Endothelial cell of umbilical vein (primary cell): ENCODE measurements at regions not wholly inside any gene's neighbourhood (a gene's known extent, or its start where the extent isn't known, plus 50 kb on each side); places are given as distances from the start of the nearest gene placed in this dataset.

Experiments used
- BruUV-seq: library from RNA; stranded (reverse); fragments of 400-500 nt; replicated peaks from 2 replicates; lab custom pipeline; 2021; lab: Mats Ljungman, UMichigan
- CTCF ChIA-PET: fragments of 300-600, 350-600 bp; sonication (Branson Sonifier 250); formaldehyde crosslinking; loops from one replicate; lab custom pipeline; 2021; ENCODE audit warnings: antibody characterized with exemption, inconsistent platforms; lab: Charles Lee
- POLR2A ChIA-PET: fragments of 300-600, 350-600 bp; sonication (Branson Sonifier 250); formaldehyde crosslinking; loops from one replicate; lab custom pipeline; 2021; ENCODE audit warnings: antibody characterized with exemption, inconsistent platforms; lab: Charles Lee
- DNase-seq: peaks from one replicate; pipeline ENCODE4 v3.0.0-alpha.2; 2011; ENCODE audit warnings: low read depth, low spot score
- FAIRE-seq: peaks from 2 replicates; lab custom pipeline; 2011; peaks lifted over from hg19 to GRCh38; lab: Jason Lieb, UNC
- H2AFZ ChIP-seq: 2 replicates; pipeline ENCODE4 v1.6.0; 2012; ENCODE audit warnings: low read depth, low read length, control low read depth, inconsistent platforms
- H3K27ac ChIP-seq: 2 replicates; pipeline ENCODE4 v1.5.1; 2011; ENCODE audit warnings: low read depth, mild to moderate bottlenecking, control low read depth, low read length, moderate library complexity; ENCODE audit not compliant: insufficient read depth
- H3K27me3 ChIP-seq, 2 experiments: 2 replicates each; pipeline versions ENCODE4 v1.6.0 to v1.6.1; 2011; ENCODE audit warnings: low read length in 2 of 2, mixed read lengths in 1 of 2; ENCODE audit not compliant: control insufficient read depth in 2 of 2, insufficient read depth in 2 of 2
- H3K36me3 ChIP-seq, 2 experiments: 2 replicates in 1 of 2; 3 replicates in 1 of 2; pipeline ENCODE4 v1.5.1; 2011; ENCODE audit warnings: low read length in 2 of 2, mild to moderate bottlenecking in 1 of 2, moderate library complexity in 1 of 2; ENCODE audit not compliant: control insufficient read depth in 2 of 2, insufficient read depth in 2 of 2; ENCODE audit errors: extremely low read depth in 1 of 2
- H3K4me1 ChIP-seq: 3 replicates; pipeline ENCODE4 v1.5.1; 2011; ENCODE audit warnings: mild to moderate bottlenecking, low read length; ENCODE audit not compliant: control insufficient read depth, insufficient read depth; ENCODE audit errors: extremely low read depth
- H3K4me2 ChIP-seq: 2 replicates; pipeline ENCODE4 v1.6.1; 2011; ENCODE audit warnings: low read length, control low read depth, mixed read lengths; ENCODE audit not compliant: insufficient read depth
- H3K4me3 ChIP-seq, 3 experiments: fragments of 200-600 bp in 1 of 3; sonication (generic), shearing (Covaris generic) in 1 of 3; replicated peaks in 1 of 3; 2 replicates each; pipeline ENCODE4 v1.5.1; 2011 to 2016; ENCODE audit warnings: control low read depth in 3 of 3, low read length in 3 of 3, mild to moderate bottlenecking in 2 of 3, inconsistent platforms in 1 of 3, low read depth in 1 of 3, moderate library complexity in 1 of 3; ENCODE audit not compliant: insufficient read depth in 1 of 3
- H3K79me2 ChIP-seq: 2 replicates; pipeline ENCODE4 v1.6.0; 2012; ENCODE audit warnings: low read length, inconsistent platforms; ENCODE audit not compliant: control insufficient read depth, insufficient read depth
- H3K9ac ChIP-seq: replicated peaks from 2 replicates; pipeline ENCODE3; 2011; ENCODE audit warnings: low read length, control low read depth; ENCODE audit not compliant: insufficient read depth; ENCODE audit errors: extremely low read depth
- H3K9me1 ChIP-seq: replicated peaks from 3 replicates; pipeline ENCODE4 v1.6.0; 2011; ENCODE audit warnings: mild to moderate bottlenecking, low read length; ENCODE audit not compliant: control insufficient read depth, insufficient read depth; ENCODE audit errors: extremely low read depth
- H3K9me3 ChIP-seq: replicated peaks from 2 replicates; pipeline ENCODE4 v1.5.1; 2012; ENCODE audit warnings: low read length, inconsistent platforms; ENCODE audit not compliant: control insufficient read depth, insufficient read depth
- H4K20me1 ChIP-seq: replicated peaks from 2 replicates; pipeline ENCODE3; 2011; ENCODE audit warnings: mild to moderate bottlenecking, low read length; ENCODE audit not compliant: control insufficient read depth, insufficient read depth; ENCODE audit errors: extremely low read depth
- CTCF ChIP-seq, 2 donors: IDR thresholded peaks; 1 replicate in 1 of 2; 2 replicates in 1 of 2; pipeline ENCODE4 v1.5.1; 2011; ENCODE audit warnings: low read length in 2 of 2, mild to moderate bottlenecking in 2 of 2, moderate library complexity in 2 of 2, control low read depth in 1 of 2, inconsistent platforms in 1 of 2, low read depth in 1 of 2; ENCODE audit not compliant: insufficient read depth in 1 of 2; ENCODE audit errors: extremely low read depth in 1 of 2
- GATA2 ChIP-seq: IDR thresholded peaks from 2 replicates; pipeline ENCODE4 v1.7.0; 2011; ENCODE audit warnings: low read depth, mild to moderate bottlenecking, moderate library complexity, mixed read lengths, low read length; ENCODE audit not compliant: insufficient read length, insufficient read depth
- JUN ChIP-seq: IDR thresholded peaks from 2 replicates; pipeline ENCODE4 v1.6.1; 2011; ENCODE audit warnings: borderline replicate concordance, low read depth; ENCODE audit not compliant: insufficient read length, insufficient read depth
- MAX ChIP-seq: IDR thresholded peaks from 2 replicates; pipeline ENCODE4 v1.6.1; 2011; ENCODE audit not compliant: insufficient read depth, insufficient read length
- MYC ChIP-seq: IDR thresholded peaks from one replicate; pipeline ENCODE4 v1.6.1; 2011; ENCODE audit warnings: mild to moderate bottlenecking, low read depth, low read length
- POLR2A ChIP-seq: IDR thresholded peaks from 2 replicates; pipeline ENCODE4 v1.6.1; 2012; ENCODE audit warnings: low read depth, mild to moderate bottlenecking, control low read depth, low read length
- POLR2AphosphoS5 ChIP-seq: IDR thresholded peaks from 2 replicates; pipeline ENCODE4 v1.6.1; 2012; ENCODE audit warnings: low read depth, mild to moderate bottlenecking, control low read depth, low read length, moderate library complexity; ENCODE audit not compliant: insufficient read depth
- dilution Hi-C: fragments of 300-500 bp; cut with MboI; formaldehyde crosslinking; loops from one replicate; pipeline ENCODE4 v1.15.0; 2019; ENCODE audit warnings: low sequenced_read_pairs; ENCODE audit not compliant: extremely low pct_ligation_motif_present
- intact Hi-C: fragments of 100-400 bp; cut with micrococcal nuclease; formaldehyde crosslinking; loops from one replicate; pipeline ENCODE4 v1.10.0; 2022

GRCh38 chr5:54848581-54848980 is 136.8 kb downstream of the ESM1 start:
- Histone ChIP-seq H3K9ac (no peak overlapping the region), H4K20me1 (no peaks in the 10 kb centered on the region), H3K9me3 (no peaks in the 10 kb centered on the region), H2AFZ (no peak overlapping the region), H3K4me2 (no peak overlapping the region), H3K9me1 (no peaks in the 10 kb centered on the region), H3K36me3 (no peaks in the 10 kb centered on the region), H3K79me2 (no peaks in the 10 kb centered on the region), H3K4me1 (peaks cover 6% of the 10 kb centered on the region), H3K27me3 (peaks cover 0 to 4% of the 10 kb centered on the region in 2 experiments), H3K4me3 (no peak overlapping the region), H3K27ac (no peak overlapping the region)
- FAIRE-seq = no peak
- no peak for DNase-seq
- TF ChIP-seq JUN (no peak), MAX (no peak), MYC (no peak), GATA2 (no peak), POLR2A (no peak), CTCF (IDR thresholded peaks at IDR 0.05; ENCODE audit: extremely low read depth in 1 of 2, insufficient read depth in 1 of 2, low read depth in 1 of 2, low read length in 2 of 2) (no peak), POLR2AphosphoS5 (no peak)
- BruUV-seq = no TSS peak
- ChIA-PET POLR2A (no interaction called here), CTCF (interaction anchor here (2.9 to 4.9 kb wide), 2 partner anchors 19 to 331 kb away, joined by 18 to 25 read pairs; partner anchors contain the start of gene SNX18)
- intact Hi-C loops = loop anchor here (10.0 kb wide), 1 partner anchor 604 kb away; no protein-coding TSS in a partner anchor
- dilution Hi-C loops = no loop called here
